B cell (primary cell): ENCODE measurements at regions not wholly inside any gene's neighbourhood (a gene's known extent, or its start where the extent isn't known, plus 50 kb on each side); places are given as distances from the start of the nearest gene placed in this dataset.

Experiments used
- ATAC-seq: fragments of 200-7000 bp; cut with Tn5 transposase; one replicate; pipeline ENCODE4 v1.10.0; 2021; ENCODE audit warnings: low read depth, mild to moderate bottlenecking, moderate number of reproducible peaks, moderate library complexity
- CTCF ChIA-PET: fragments of 350-600 bp; sonication (Branson Sonifier 250); formaldehyde crosslinking; loops from one replicate; lab custom pipeline; 2021; ENCODE audit warnings: antibody characterized with exemption, inconsistent platforms; lab: Charles Lee
- POLR2A ChIA-PET: fragments of 350-600 bp; sonication (Branson Sonifier 250); formaldehyde crosslinking; loops from one replicate; lab custom pipeline; 2021; ENCODE audit warnings: antibody characterized with exemption; lab: Charles Lee
- DNase-seq: peaks from one replicate; pipeline ENCODE4 v3.0.0; 2013
- H2AFZ ChIP-seq: 2 replicates; pipeline ENCODE4 v1.6.1; 2012; ENCODE audit warnings: mild to moderate bottlenecking, low read depth, low read length; ENCODE audit not compliant: insufficient read depth, poor library complexity, severe bottlenecking
- H3K27ac ChIP-seq, 2 donors: 1 replicate in 1 of 2; 2 replicates in 1 of 2; pipeline ENCODE4 v1.5.1; 2012 to 2013; ENCODE audit warnings: low read length in 2 of 2, mild to moderate bottlenecking in 2 of 2, moderate library complexity in 1 of 2
- H3K27me3 ChIP-seq, 4 experiments: fragments of 200-600 bp in 1 of 4; sonication (generic) in 1 of 4; replicated peaks in 1 of 4; 1 replicate in 2 of 4; 2 replicates in 2 of 4; pipeline versions ENCODE4 v1.6.1 to v1.7.0; 2013 to 2016; ENCODE audit warnings: low read length in 3 of 4, mild to moderate bottlenecking in 2 of 4, mixed read lengths in 1 of 4, moderate library complexity in 1 of 4; ENCODE audit not compliant: insufficient read depth in 4 of 4, control insufficient read depth in 3 of 4; ENCODE audit errors: control extremely low read depth in 1 of 4
- H3K36me3 ChIP-seq, 2 experiments: replicated peaks in 1 of 2; 1 replicate in 1 of 2; 2 replicates in 1 of 2; pipeline versions ENCODE4 v1.6.1 to v1.7.1; 2013; ENCODE audit warnings: low read length in 1 of 2; ENCODE audit not compliant: insufficient read depth in 2 of 2, control insufficient read depth in 1 of 2; ENCODE audit errors: control extremely low read depth in 1 of 2, extremely low read depth in 1 of 2
- H3K4me1 ChIP-seq, 2 donors: fragments of 200-600 bp in 1 of 2; sonication (generic) in 1 of 2; 1 replicate in 1 of 2; 2 replicates in 1 of 2; pipeline versions ENCODE4 v1.5.1 to v1.6.1; 2013 to 2017; ENCODE audit warnings: low read length in 2 of 2; ENCODE audit not compliant: control insufficient read depth in 2 of 2, insufficient read depth in 2 of 2
- H3K4me2 ChIP-seq: replicated peaks from 2 replicates; pipeline ENCODE3; 2012; ENCODE audit warnings: mild to moderate bottlenecking, low read depth, low read length; ENCODE audit not compliant: poor library complexity, severe bottlenecking
- H3K4me3 ChIP-seq, 5 experiments: fragments of 200-600 bp in 1 of 5; sonication (generic) in 1 of 5; 1 replicate in 3 of 5; 2 replicates in 2 of 5; pipeline versions ENCODE4 v1.5.1 to v1.7.0; 2011 to 2016; ENCODE audit warnings: low read length in 4 of 5, mild to moderate bottlenecking in 4 of 5, low read depth in 2 of 5, control low read depth in 1 of 5, moderate library complexity in 1 of 5; ENCODE audit not compliant: insufficient read depth in 1 of 5; ENCODE audit errors: control extremely low read depth in 1 of 5, extremely low read depth in 1 of 5
- H3K79me2 ChIP-seq: fragments of 200-600 bp; sonication (generic); one replicate; pipeline ENCODE4 v1.6.0; 2016; ENCODE audit warnings: low read length; ENCODE audit not compliant: control insufficient read depth, insufficient read depth
- H3K9ac ChIP-seq: fragments of 200-600 bp; sonication (generic); 2 replicates; pipeline ENCODE4 v1.6.1; 2017; ENCODE audit warnings: mild to moderate bottlenecking, low read length, moderate library complexity
- H3K9me3 ChIP-seq, 3 donors: one replicate each; pipeline versions ENCODE4 v1.6.1 to v1.7.1; 2013; ENCODE audit warnings: low read length in 2 of 3; ENCODE audit not compliant: control insufficient read depth in 2 of 3, insufficient read depth in 1 of 3; ENCODE audit errors: control extremely low read depth in 1 of 3
- H4K20me1 ChIP-seq: 2 replicates; pipeline ENCODE4 v1.6.0; 2012; ENCODE audit warnings: mild to moderate bottlenecking, low read length; ENCODE audit not compliant: insufficient read depth, control insufficient read depth, poor library complexity, severe bottlenecking
- H3K27ac Mint-ChIP-seq: one replicate; pipeline ENCODE4 v1.8.0; 2021; ENCODE audit warnings: mixed read lengths
- H3K27me3 Mint-ChIP-seq: one replicate; pipeline ENCODE4 v1.8.0; 2021; ENCODE audit warnings: mixed read lengths
- H3K4me1 Mint-ChIP-seq: one replicate; pipeline ENCODE4 v1.8.0; 2021; ENCODE audit warnings: mixed read lengths
- H3K4me3 Mint-ChIP-seq: one replicate; pipeline ENCODE4 v1.8.0; 2021; ENCODE audit warnings: mixed read lengths
- H3K9me3 Mint-ChIP-seq: one replicate; pipeline ENCODE4 v1.8.0; 2022; ENCODE audit warnings: mixed read lengths; ENCODE audit not compliant: insufficient read depth
- EZH2 ChIP-seq: IDR thresholded peaks from 2 replicates; pipeline ENCODE4 v1.6.1; 2012; ENCODE audit warnings: borderline replicate concordance, low read depth, mild to moderate bottlenecking, moderate library complexity, low read length; ENCODE audit not compliant: insufficient read depth, poor library complexity, severe bottlenecking
- WGBS: methylation state at CpG from one replicate; pipeline ENCODE4 v1.1.5; 2013; ENCODE audit warnings: missing lambda C conversion rate; ENCODE audit not compliant: insufficient coverage; 5-methylcytosine and 5-hydroxymethylcytosine counted together
- intact Hi-C: fragments of 100-400 bp; cut with micrococcal nuclease; formaldehyde crosslinking; loops from one replicate; pipeline ENCODE4 v1.10.0; 2022
- TF ChIP-seq, protein P1 (sequence below): fragments of 200-600 bp; IDR thresholded peaks from one replicate; pipeline ENCODE4 v1.8.0; 2022; ENCODE audit warnings: antibody characterized with exemption, mild to moderate bottlenecking

DNA sequence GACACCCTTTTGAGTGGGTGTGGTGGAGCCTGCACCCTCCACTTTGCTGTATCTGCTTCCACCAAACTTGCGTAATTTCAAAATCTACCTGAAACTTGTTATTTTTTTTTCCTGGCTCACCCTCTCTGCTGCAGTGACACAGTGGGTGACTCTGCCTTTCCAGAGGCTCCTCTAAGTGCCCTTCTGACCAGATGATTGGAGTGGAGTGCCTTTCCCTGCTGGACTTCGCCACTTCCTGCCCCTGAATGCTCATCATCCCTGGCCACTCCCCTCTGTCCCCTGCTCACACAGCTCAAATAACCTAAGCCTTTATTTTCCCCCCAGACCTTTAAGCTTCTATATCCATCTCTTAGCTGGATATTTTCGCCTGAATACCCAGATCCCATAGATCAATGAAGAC lies 777.5 kb upstream of the ID2 start:
- peaks cover 8% of the 10 kb centered on the region for H3K4me1 Mint-ChIP-seq
- no peaks in the 10 kb centered on the region for H4K20me1 ChIP-seq
- H3K27ac ChIP-seq: no peak overlapping the region
- H3K27ac Mint-ChIP-seq: no peak overlapping the region
- intact Hi-C loops: no loop called here
- peaks cover 0 to 2% (median 0%) of the 10 kb centered on the region in 4 experiments for H3K27me3 ChIP-seq
- ATAC-seq: no peak
- no peak overlapping the region for H3K9ac ChIP-seq
- H3K79me2 ChIP-seq: no peaks in the 10 kb centered on the region
- no peaks in the 10 kb centered on the region for H3K9me3 Mint-ChIP-seq
- no peak for TF ChIP-seq EZH2
- TF ChIP-seq, protein P1, sequence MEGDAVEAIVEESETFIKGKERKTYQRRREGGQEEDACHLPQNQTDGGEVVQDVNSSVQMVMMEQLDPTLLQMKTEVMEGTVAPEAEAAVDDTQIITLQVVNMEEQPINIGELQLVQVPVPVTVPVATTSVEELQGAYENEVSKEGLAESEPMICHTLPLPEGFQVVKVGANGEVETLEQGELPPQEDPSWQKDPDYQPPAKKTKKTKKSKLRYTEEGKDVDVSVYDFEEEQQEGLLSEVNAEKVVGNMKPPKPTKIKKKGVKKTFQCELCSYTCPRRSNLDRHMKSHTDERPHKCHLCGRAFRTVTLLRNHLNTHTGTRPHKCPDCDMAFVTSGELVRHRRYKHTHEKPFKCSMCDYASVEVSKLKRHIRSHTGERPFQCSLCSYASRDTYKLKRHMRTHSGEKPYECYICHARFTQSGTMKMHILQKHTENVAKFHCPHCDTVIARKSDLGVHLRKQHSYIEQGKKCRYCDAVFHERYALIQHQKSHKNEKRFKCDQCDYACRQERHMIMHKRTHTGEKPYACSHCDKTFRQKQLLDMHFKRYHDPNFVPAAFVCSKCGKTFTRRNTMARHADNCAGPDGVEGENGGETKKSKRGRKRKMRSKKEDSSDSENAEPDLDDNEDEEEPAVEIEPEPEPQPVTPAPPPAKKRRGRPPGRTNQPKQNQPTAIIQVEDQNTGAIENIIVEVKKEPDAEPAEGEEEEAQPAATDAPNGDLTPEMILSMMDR: no peak
- H3K36me3 ChIP-seq: no peaks in the 10 kb centered on the region
- H3K27me3 Mint-ChIP-seq: peaks cover 17% of the 10 kb centered on the region
- H3K4me3 ChIP-seq: no peak overlapping the region
- H3K4me2 ChIP-seq: no peak overlapping the region
- WGBS: 83% methylated on average over 1 of the region's 3 CpGs
- no peak overlapping the region for H2AFZ ChIP-seq
- ChIA-PET CTCF (no interaction called here), POLR2A (no interaction called here)
- H3K9me3 ChIP-seq: peaks cover 0 to 2% (median 0%) of the 10 kb centered on the region in 3 donors
- DNase-seq: no peak
- H3K4me1 ChIP-seq: peaks cover 5 to 6% of the 10 kb centered on the region in 2 donors
- H3K4me3 Mint-ChIP-seq: no peak overlapping the region

DNA sequence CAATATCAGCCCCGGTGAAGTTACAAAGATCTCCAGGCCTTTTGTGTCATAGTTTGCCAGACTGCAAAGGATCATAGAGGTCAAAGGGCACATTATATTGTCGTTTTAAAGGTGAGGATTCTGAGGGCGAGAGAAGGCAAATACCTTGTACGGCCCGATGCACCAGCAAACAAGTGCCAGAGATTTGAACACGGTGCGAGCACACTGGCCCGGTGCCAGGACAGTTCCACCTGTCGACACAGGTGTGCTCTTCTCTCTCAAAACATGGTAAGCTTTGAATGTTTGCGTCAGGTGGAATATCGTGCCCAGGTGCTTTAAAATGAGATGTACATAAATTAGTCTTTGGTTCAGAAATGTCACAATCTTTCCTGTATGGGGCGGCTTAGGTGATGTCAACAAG lies 776.1 kb upstream of the ID2 start:
- Histone ChIP-seq H3K4me3 (no peak overlapping the region), H3K4me1 (no peaks in the 10 kb centered on the region), H3K9me3 (peaks cover 0 to 2% (median 0%) of the 10 kb centered on the region in 3 donors), H2AFZ (no peak overlapping the region), H3K27ac (no peak overlapping the region), H4K20me1 (no peaks in the 10 kb centered on the region), H3K27me3 (peaks cover 0 to 2% (median 0%) of the 10 kb centered on the region in 4 experiments), H3K79me2 (no peaks in the 10 kb centered on the region), H3K36me3 (no peaks in the 10 kb centered on the region), H3K9ac (no peak overlapping the region), H3K4me2 (no peak overlapping the region)
- no peak overlapping the region for H3K27ac Mint-ChIP-seq
- no peaks in the 10 kb centered on the region for H3K9me3 Mint-ChIP-seq
- ChIA-PET POLR2A (no interaction called here), CTCF (no interaction called here)
- H3K27me3 Mint-ChIP-seq: peaks cover 12% of the 10 kb centered on the region
- ATAC-seq (no peak), DNase-seq (no peak)
- 90% methylated on average over 6 of the region's 12 CpGs for WGBS
- no peak overlapping the region for H3K4me3 Mint-ChIP-seq
- no peak for TF ChIP-seq EZH2
- TF ChIP-seq, protein P1: no peak
- H3K4me1 Mint-ChIP-seq: no peaks in the 10 kb centered on the region
- intact Hi-C loops: no loop called here
